IMR-90 (cell line): ENCODE measurements at regions not wholly inside any gene's neighbourhood (a gene's known extent, or its start where the extent isn't known, plus 50 kb on each side); places are given as distances from the start of the nearest gene placed in this dataset.

ENCODE experiments used
- ATAC-seq: fragments of 200-7000 bp; cut with Tn5 transposase; 2 replicates; pipeline ENCODE4 v1.9.1; 2020; ENCODE audit warnings: low read depth, mild to moderate bottlenecking, moderate library complexity
- BruUV-seq: library from RNA; stranded (reverse); fragments of 400-500 nt; replicated peaks from 2 replicates; lab custom pipeline; 2021; lab: Mats Ljungman, UMichigan
- CTCF ChIA-PET: fragments of 300-600 bp; formaldehyde crosslinking; extraction: SDS; loops from one replicate; lab custom pipeline; 2021; ENCODE audit warnings: antibody characterized with exemption; lab: Yijun Ruan, JAX
- POLR2A ChIA-PET: fragments of 300-600 bp; sonication (Branson Sonifier 250); formaldehyde crosslinking; loops from one replicate; lab custom pipeline; 2022; ENCODE audit warnings: antibody characterized with exemption; ENCODE audit not compliant: unreplicated experiment; lab: Charles Lee
- DNase-seq: peaks from one replicate; pipeline ENCODE4 v3.0.0; 2013
- H2AFZ ChIP-seq: replicated peaks from 2 replicates; pipeline ENCODE3; 2013; ENCODE audit warnings: low read length, mild to moderate bottlenecking; ENCODE audit not compliant: poor library complexity
- H2AK5ac ChIP-seq: 2 replicates; pipeline ENCODE4 v1.6.1; 2013; ENCODE audit warnings: low read depth, low read length, inconsistent platforms
- H2AK9ac ChIP-seq: replicated peaks from 2 replicates; pipeline ENCODE3; 2013; ENCODE audit warnings: mild to moderate bottlenecking, low read depth, low read length, moderate library complexity; ENCODE audit not compliant: poor library complexity
- H2BK120ac ChIP-seq: 2 replicates; pipeline ENCODE4 v1.6.1; 2013; ENCODE audit warnings: low read depth, low read length, inconsistent platforms
- H2BK15ac ChIP-seq: 3 replicates; pipeline ENCODE4 v1.6.1; 2013; ENCODE audit warnings: low read depth, low read length, inconsistent platforms
- H2BK20ac ChIP-seq: 2 replicates; pipeline ENCODE4 v1.6.1; 2013; ENCODE audit warnings: low read depth, mild to moderate bottlenecking, inconsistent platforms, low read length, moderate library complexity
- H2BK5ac ChIP-seq: 2 replicates; pipeline ENCODE4 v1.6.1; 2013; ENCODE audit warnings: mild to moderate bottlenecking, low read depth, low read length, inconsistent platforms; ENCODE audit not compliant: poor library complexity, severe bottlenecking
- H3K14ac ChIP-seq: replicated peaks from 2 replicates; pipeline ENCODE4 v1.6.1; 2013; ENCODE audit warnings: low read depth, low read length, inconsistent platforms
- H3K18ac ChIP-seq: 2 replicates; pipeline ENCODE4 v1.6.1; 2013; ENCODE audit warnings: low read depth, low read length, control low read depth
- H3K23ac ChIP-seq: 2 replicates; pipeline ENCODE4 v1.6.1; 2013; ENCODE audit warnings: low read depth, low read length, inconsistent platforms
- H3K27ac ChIP-seq: 2 replicates; pipeline ENCODE4 v1.5.1; 2013; ENCODE audit warnings: mild to moderate bottlenecking, control low read depth, low read length; ENCODE audit not compliant: insufficient read depth
- H3K27me3 ChIP-seq: 2 replicates; pipeline ENCODE4 v1.6.1; 2013; ENCODE audit warnings: low read length; ENCODE audit not compliant: control insufficient read depth, insufficient read depth
- H3K36me3 ChIP-seq: 2 replicates; pipeline ENCODE4 v1.6.1; 2013; ENCODE audit warnings: low read length, mixed read lengths; ENCODE audit not compliant: control insufficient read depth, insufficient read depth
- H3K4ac ChIP-seq: 2 replicates; pipeline ENCODE4 v1.6.1; 2013; ENCODE audit warnings: low read depth, low read length, inconsistent platforms
- H3K4me1 ChIP-seq: 2 replicates; pipeline ENCODE4 v1.6.1; 2013; ENCODE audit warnings: low read length, mixed read lengths; ENCODE audit not compliant: control insufficient read depth, insufficient read depth
- H3K4me2 ChIP-seq: 2 replicates; pipeline ENCODE4 v1.6.1; 2013; ENCODE audit warnings: low read depth, mild to moderate bottlenecking, control low read depth, low read length, moderate library complexity
- H3K4me3 ChIP-seq: 2 replicates; pipeline ENCODE4 v1.5.1; 2013; ENCODE audit warnings: low read depth, mild to moderate bottlenecking, control low read depth, low read length, moderate library complexity; ENCODE audit not compliant: insufficient read depth
- H3K56ac ChIP-seq: 2 replicates; pipeline ENCODE4 v1.6.1; 2013; ENCODE audit warnings: low read length, inconsistent platforms; ENCODE audit not compliant: insufficient read depth; ENCODE audit errors: extremely low read depth
- H3K79me1 ChIP-seq, 2 experiments: 2 replicates each; pipeline ENCODE4 v1.6.1; 2013; ENCODE audit warnings: low read length in 2 of 2, inconsistent platforms in 1 of 2, low read depth in 1 of 2
- H3K9ac ChIP-seq: 2 replicates; pipeline ENCODE4 v1.6.1; 2013; ENCODE audit warnings: low read depth, low read length, control low read depth
- H3K9me1 ChIP-seq: 2 replicates; pipeline ENCODE4 v1.6.1; 2013; ENCODE audit warnings: low read length, inconsistent platforms; ENCODE audit not compliant: insufficient read depth
- H3K9me3 ChIP-seq: 2 replicates; pipeline ENCODE4 v1.6.1; 2013; ENCODE audit warnings: low read length; ENCODE audit not compliant: control insufficient read depth, insufficient read depth
- H4K20me1 ChIP-seq: 2 replicates; pipeline ENCODE4 v1.6.1; 2013; ENCODE audit warnings: low read length, inconsistent platforms; ENCODE audit not compliant: insufficient read depth
- H4K5ac ChIP-seq: 2 replicates; pipeline ENCODE4 v1.6.1; 2013; ENCODE audit warnings: mild to moderate bottlenecking, low read depth, low read length, control low read depth
- H4K8ac ChIP-seq, 2 experiments: 2 replicates each; pipeline ENCODE4 v1.6.1; 2013; ENCODE audit warnings: low read depth in 2 of 2, low read length in 2 of 2, control low read depth in 1 of 2, inconsistent platforms in 1 of 2
- H4K91ac ChIP-seq: 2 replicates; pipeline ENCODE4 v1.6.1; 2013; ENCODE audit warnings: low read depth, low read length, inconsistent platforms; ENCODE audit not compliant: insufficient read depth
- BHLHE40 ChIP-seq: fragments of 150-350 bp; IDR thresholded peaks from 2 replicates; pipeline ENCODE4 v1.6.1; 2016; ENCODE audit warnings: mild to moderate bottlenecking, low read depth, low read length
- CEBPB ChIP-seq: IDR thresholded peaks from 2 replicates; pipeline ENCODE4 v1.6.1; 2012; ENCODE audit warnings: low read depth, low read length, improper control_type of control experiment
- CHD1 ChIP-seq: IDR thresholded peaks from 2 replicates; pipeline ENCODE4 v1.6.1; 2012; ENCODE audit warnings: low read depth, low read length, improper control_type of control experiment
- CTCF ChIP-seq: conservative IDR thresholded peaks from 2 replicates; pipeline ENCODE4 v1.5.1; 2012; ENCODE audit warnings: mild to moderate bottlenecking, low read depth, low read length, improper control_type of control experiment
- ELK1 ChIP-seq: fragments of 150-350 bp; IDR thresholded peaks from 2 replicates; pipeline ENCODE4 v1.6.1; 2016; ENCODE audit warnings: low read depth, mild to moderate bottlenecking, low read length, moderate library complexity, borderline replicate concordance
- FOS ChIP-seq: fragments of 150-350 bp; IDR thresholded peaks from 2 replicates; pipeline ENCODE4 v1.6.1; 2016; ENCODE audit warnings: low read depth, low read length
- MAFK ChIP-seq: IDR thresholded peaks from 2 replicates; pipeline ENCODE4 v1.6.1; 2012; ENCODE audit warnings: low read depth, low read length, improper control_type of control experiment
- MAZ ChIP-seq: IDR thresholded peaks from 2 replicates; pipeline ENCODE4 v1.6.1; 2012; ENCODE audit warnings: low read depth, mild to moderate bottlenecking, low read length, improper control_type of control experiment, moderate library complexity, borderline replicate concordance
- MXI1 ChIP-seq: IDR thresholded peaks from 2 replicates; pipeline ENCODE4 v1.6.1; 2012; ENCODE audit warnings: low read depth, mild to moderate bottlenecking, low read length, moderate library complexity, borderline replicate concordance
- NFE2L2 ChIP-seq: fragments of 150-350 bp; IDR thresholded peaks from 2 replicates; pipeline ENCODE4 v1.6.1; 2016; ENCODE audit warnings: low read depth, mild to moderate bottlenecking, low read length
- POLR2A ChIP-seq: IDR thresholded peaks from 2 replicates; pipeline ENCODE4 v1.6.1; 2012; ENCODE audit warnings: mild to moderate bottlenecking, low read depth, low read length
- RAD21 ChIP-seq: IDR thresholded peaks from 2 replicates; pipeline ENCODE4 v1.6.1; 2012; ENCODE audit warnings: low read length, improper control_type of control experiment
- RCOR1 ChIP-seq: IDR thresholded peaks from 2 replicates; pipeline ENCODE4 v1.6.1; 2012; ENCODE audit warnings: mild to moderate bottlenecking, low read length, improper control_type of control experiment; ENCODE audit not compliant: insufficient replicate concordance
- RFX5 ChIP-seq: IDR thresholded peaks from 2 replicates; pipeline ENCODE4 v1.8.0; 2012; ENCODE audit warnings: low read depth, mild to moderate bottlenecking, low read length, moderate library complexity
- SMC3 ChIP-seq: fragments of 150-350 bp; IDR thresholded peaks from 2 replicates; pipeline ENCODE4 v1.6.1; 2016; ENCODE audit warnings: low read depth, mild to moderate bottlenecking, antibody characterized with exemption, low read length, moderate library complexity
- USF2 ChIP-seq: fragments of 150-350 bp; IDR thresholded peaks from 2 replicates; pipeline ENCODE4 v1.6.1; 2017; ENCODE audit warnings: mild to moderate bottlenecking, antibody characterized with exemption, low read length, low read depth
- WGBS, 2 experiments: methylation state at CpG; one replicate each; pipeline versions ENCODE4 v1.1.5 to v1.1.7; 2013; ENCODE audit warnings: missing lambda C conversion rate in 2 of 2; ENCODE audit not compliant: insufficient read length in 1 of 2; ENCODE audit errors: extremely low coverage in 2 of 2; 5-methylcytosine and 5-hydroxymethylcytosine counted together
- dilution Hi-C: fragments of 300-500 bp; cut with HindIII; formaldehyde crosslinking; loops from one replicate; pipeline ENCODE4 v1.14.3; 2018; ENCODE audit warnings: low sequenced_read_pairs; ENCODE audit not compliant: unreplicated experiment
- in situ Hi-C: fragments of 300-500 bp; cut with MboI; formaldehyde crosslinking; loops from 3 replicates; pipeline ENCODE4 v1.14.3; 2019; ENCODE audit warnings: low sequenced_read_pairs, inconsistent platforms, mixed read lengths
- intact Hi-C: fragments of 100-400 bp; cut with micrococcal nuclease; formaldehyde crosslinking; loops from 2 replicates; pipeline ENCODE4 v1.10.0; 2022

- ChIA-PET CTCF (no interaction called here), POLR2A (no interaction called here)
- H3K9ac ChIP-seq, result no peak overlapping the region
- in situ Hi-C loops (no loop called here), dilution Hi-C loops (no loop called here), intact Hi-C loops (no loop called here)
- BruUV-seq, result no TSS peak
- H3K9me3 ChIP-seq, result no peaks in the 10 kb centered on the region
- no peak overlapping the region for H3K4me2 ChIP-seq
- H3K27me3 ChIP-seq, result peaks cover 19% of the 10 kb centered on the region
- no peak overlapping the region for H2BK5ac ChIP-seq
- H3K36me3 ChIP-seq, result no peaks in the 10 kb centered on the region
- no peak overlapping the region for H2AK9ac ChIP-seq
- H3K27ac ChIP-seq, result no peak overlapping the region
- no peak overlapping the region for H3K56ac ChIP-seq
- no peaks in the 10 kb centered on the region for H3K79me1 ChIP-seq
- no peak overlapping the region for H3K4ac ChIP-seq
- no peak overlapping the region for H2AFZ ChIP-seq
- ATAC-seq (no peak), DNase-seq (no peak)
- H3K18ac ChIP-seq, result no peak overlapping the region
- H3K14ac ChIP-seq, result no peak overlapping the region
- no peak overlapping the region for H2BK120ac ChIP-seq
- no peaks in the 10 kb centered on the region for H3K4me1 ChIP-seq
- no peaks in the 10 kb centered on the region for H4K20me1 ChIP-seq
- H4K91ac ChIP-seq, result no peak overlapping the region
- H2BK15ac ChIP-seq, result no peak overlapping the region
- H3K9me1 ChIP-seq, result no peaks in the 10 kb centered on the region
- H3K4me3 ChIP-seq, result no peak overlapping the region
- no peak overlapping the region for H3K23ac ChIP-seq
- no peak overlapping the region for H4K5ac ChIP-seq
- H2BK20ac ChIP-seq, result no peak overlapping the region
- WGBS, 2 experiments, result 81% methylated on average over 4 of the region's 19 CpGs; no CpG with 5 or more reads in 1 of the 2 experiments
- H2AK5ac ChIP-seq, result no peak overlapping the region
- H4K8ac ChIP-seq, result no peak overlapping the region
- TF ChIP-seq RFX5 (no peak), BHLHE40 (no peak), MXI1 (no peak), CTCF (no peak), SMC3 (no peak), RCOR1 (no peak), FOS (no peak), ELK1 (no peak), MAFK (no peak), NFE2L2 (no peak), RAD21 (no peak), CHD1 (no peak), USF2 (no peak), MAZ (no peak), CEBPB (no peak), POLR2A (no peak)
These were observed 76.1 kb downstream of the YTHDF1 start for GRCh38 chr20:63139837-63140236.
